ENCODE measurements at regions not wholly inside any gene's neighbourhood (a gene's known extent, or its start where the extent isn't known, plus 50 kb on each side); places are given as distances from the start of the nearest gene placed in this dataset.

DNA sequence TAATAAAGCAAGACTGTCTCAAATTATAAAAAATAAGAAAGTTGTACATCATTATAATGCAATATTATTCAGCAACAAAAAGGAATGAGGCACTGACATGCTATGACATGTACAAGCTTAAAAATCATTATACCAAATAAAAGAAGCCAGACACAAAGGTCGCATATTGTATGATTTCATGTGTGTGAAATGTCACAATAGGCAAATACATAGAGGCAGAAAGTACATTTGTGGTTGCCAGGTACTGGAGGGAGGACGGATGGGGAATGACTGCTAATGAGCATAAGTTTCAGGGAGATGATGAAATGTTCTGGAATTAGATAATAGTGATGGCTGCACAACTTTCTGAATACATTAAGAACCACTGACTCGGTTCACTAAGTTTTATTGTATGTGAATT, 73.6 kb upstream of the NBPF3 start:
- Histone ChIP-seq H3K4me3 (ENCODE audit: low read depth, low read length) (no peak overlapping the region), H3K27ac (ENCODE audit: low read depth, low read length) (no peak overlapping the region), H3K27me3 (ENCODE audit: control insufficient read depth, insufficient read depth, low read length) (no peaks in the 10 kb centered on the region)

GRCh38 chr1:21365036-21365435, 74.8 kb upstream of the ECE1 start:
- H3K36me3 ChIP-seq (ENCODE audit: control insufficient read depth, insufficient read depth, low read length), result no peaks in the 10 kb centered on the region
- no peaks in the 10 kb centered on the region for H3K4me1 ChIP-seq (ENCODE audit: control insufficient read depth, insufficient read depth, low read length)
- H3K27ac ChIP-seq (ENCODE audit: low read depth, low read length), result no peak overlapping the region
- H3K4me3 ChIP-seq (ENCODE audit: low read depth, low read length), result no peak overlapping the region
- no peak overlapping the region for H3K9ac ChIP-seq (ENCODE audit: low read length)
- no peaks in the 10 kb centered on the region for H3K9me3 ChIP-seq (ENCODE audit: control insufficient read depth, insufficient read depth, low read depth, low read length)
- no peaks in the 10 kb centered on the region for H3K27me3 ChIP-seq (ENCODE audit: control insufficient read depth, insufficient read depth, low read length)

More for the DNA sequence above, 73.6 kb upstream of the NBPF3 start:
- no peaks in the 10 kb centered on the region for H3K4me1 ChIP-seq (ENCODE audit: control insufficient read depth, insufficient read depth, low read length)
- H3K9ac ChIP-seq (ENCODE audit: low read length), result no peak overlapping the region
- no peaks in the 10 kb centered on the region for H3K9me3 ChIP-seq (ENCODE audit: control insufficient read depth, insufficient read depth, low read depth, low read length)
- no peaks in the 10 kb centered on the region for H3K36me3 ChIP-seq (ENCODE audit: control insufficient read depth, insufficient read depth, low read length)

DNA sequence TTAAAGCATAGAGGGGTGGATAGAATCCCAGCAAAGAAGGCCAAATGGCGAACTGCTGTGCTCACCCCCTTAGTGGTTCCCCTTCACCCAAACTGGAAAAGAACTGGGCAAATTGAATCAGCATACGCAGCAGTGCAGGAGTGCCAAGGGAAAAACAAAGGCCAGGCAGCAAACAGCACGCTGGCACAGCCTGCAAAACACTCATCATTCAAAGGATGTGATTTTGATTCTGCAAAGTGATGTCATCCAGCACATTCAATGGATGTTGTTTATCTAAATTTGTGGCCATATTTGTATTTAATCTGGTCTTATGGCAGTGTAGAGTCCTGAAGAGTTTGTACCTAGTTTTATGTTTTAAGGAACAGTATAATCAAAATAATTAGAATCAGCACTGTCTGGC, 71.8 kb upstream of the ECE1 start:
- Histone ChIP-seq H3K9me3 (ENCODE audit: control insufficient read depth, insufficient read depth, low read depth, low read length) (no peaks in the 10 kb centered on the region), H3K36me3 (ENCODE audit: control insufficient read depth, insufficient read depth, low read length) (no peaks in the 10 kb centered on the region), H3K27ac (ENCODE audit: low read depth, low read length) (no peak overlapping the region), H3K27me3 (ENCODE audit: control insufficient read depth, insufficient read depth, low read length) (no peaks in the 10 kb centered on the region), H3K4me1 (ENCODE audit: control insufficient read depth, insufficient read depth, low read length) (no peaks in the 10 kb centered on the region), H3K9ac (ENCODE audit: low read length) (no peak overlapping the region), H3K4me3 (ENCODE audit: low read depth, low read length) (no peak overlapping the region)

GRCh38 chr1:21361506-21361905, 71.2 kb upstream of the ECE1 start:
- Histone ChIP-seq H3K27ac (ENCODE audit: low read depth, low read length) (no peak overlapping the region), H3K4me1 (ENCODE audit: control insufficient read depth, insufficient read depth, low read length) (no peaks in the 10 kb centered on the region), H3K4me3 (ENCODE audit: low read depth, low read length) (no peak overlapping the region), H3K9ac (ENCODE audit: low read length) (no peak overlapping the region), H3K9me3 (ENCODE audit: control insufficient read depth, insufficient read depth, low read depth, low read length) (no peaks in the 10 kb centered on the region), H3K27me3 (ENCODE audit: control insufficient read depth, insufficient read depth, low read length) (no peaks in the 10 kb centered on the region), H3K36me3 (ENCODE audit: control insufficient read depth, insufficient read depth, low read length) (no peaks in the 10 kb centered on the region)

GRCh38 chr1:21357161-21357560, 66.9 kb upstream of the ECE1 start:
- Histone ChIP-seq H3K9me3 (ENCODE audit: control insufficient read depth, insufficient read depth, low read depth, low read length) (no peaks in the 10 kb centered on the region), H3K27ac (ENCODE audit: low read depth, low read length) (no peak overlapping the region), H3K27me3 (ENCODE audit: control insufficient read depth, insufficient read depth, low read length) (no peaks in the 10 kb centered on the region), H3K4me1 (ENCODE audit: control insufficient read depth, insufficient read depth, low read length) (peaks cover 5% of the 10 kb centered on the region; the same call in 1 of the 2 replicates), H3K4me3 (ENCODE audit: low read depth, low read length) (no peak overlapping the region), H3K9ac (ENCODE audit: low read length) (no peak overlapping the region), H3K36me3 (ENCODE audit: control insufficient read depth, insufficient read depth, low read length) (no peaks in the 10 kb centered on the region)

- H3K27ac ChIP-seq (ENCODE audit: low read depth, low read length), result no peak overlapping the region
- H3K4me3 ChIP-seq (ENCODE audit: low read depth, low read length), result no peak overlapping the region
- no peaks in the 10 kb centered on the region for H3K9me3 ChIP-seq (ENCODE audit: control insufficient read depth, insufficient read depth, low read depth, low read length)
- H3K4me1 ChIP-seq (ENCODE audit: control insufficient read depth, insufficient read depth, low read length), result peaks cover 5% of the 10 kb centered on the region; the same call in 1 of the 2 replicates
- no peaks in the 10 kb centered on the region for H3K27me3 ChIP-seq (ENCODE audit: control insufficient read depth, insufficient read depth, low read length)
- no peaks in the 10 kb centered on the region for H3K36me3 ChIP-seq (ENCODE audit: control insufficient read depth, insufficient read depth, low read length)
- H3K9ac ChIP-seq (ENCODE audit: low read length), result no peak overlapping the region
These were observed 65.7 kb upstream of the ECE1 start for GRCh38 chr1:21355956-21356355.

- H3K27me3 ChIP-seq (ENCODE audit: control insufficient read depth, insufficient read depth, low read length), result no peaks in the 10 kb centered on the region
- no peak overlapping the region for H3K9ac ChIP-seq (ENCODE audit: low read length)
- H3K4me3 ChIP-seq (ENCODE audit: low read depth, low read length), result no peak overlapping the region
- no peak overlapping the region for H3K27ac ChIP-seq (ENCODE audit: low read depth, low read length)
- H3K4me1 ChIP-seq (ENCODE audit: control insufficient read depth, insufficient read depth, low read length), result peaks cover 15% of the 10 kb centered on the region; the same call in 1 of the 2 replicates
- H3K36me3 ChIP-seq (ENCODE audit: control insufficient read depth, insufficient read depth, low read length), result no peaks in the 10 kb centered on the region
- H3K9me3 ChIP-seq (ENCODE audit: control insufficient read depth, insufficient read depth, low read depth, low read length), result no peaks in the 10 kb centered on the region
These were observed 62.3 kb upstream of the ECE1 start for GRCh38 chr1:21352586-21352985.

DNA sequence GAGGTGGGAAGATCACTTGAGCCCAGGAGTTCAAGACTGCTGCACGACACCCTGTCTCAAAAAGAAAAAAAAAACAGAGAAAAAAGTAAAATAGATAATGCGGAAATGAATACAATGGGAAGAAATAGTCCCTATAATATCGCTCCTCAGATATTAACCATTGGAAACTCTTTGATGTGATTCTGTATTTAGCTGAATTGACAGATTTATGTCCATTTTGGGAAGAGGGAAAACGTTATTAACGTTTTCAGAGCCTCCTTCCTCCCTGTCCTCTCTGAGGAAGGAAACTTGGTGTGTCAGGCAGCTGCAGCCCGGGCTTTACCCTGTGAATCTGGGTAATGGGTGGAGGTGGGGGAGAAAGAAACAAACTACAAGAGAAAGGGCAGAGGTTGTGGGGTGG, 61.6 kb upstream of the ECE1 start:
- Histone ChIP-seq H3K4me3 (ENCODE audit: low read depth, low read length) (no peak overlapping the region), H3K4me1 (ENCODE audit: control insufficient read depth, insufficient read depth, low read length) (peaks cover 22% of the 10 kb centered on the region; the same call in 1 of the 2 replicates), H3K36me3 (ENCODE audit: control insufficient read depth, insufficient read depth, low read length) (no peaks in the 10 kb centered on the region), H3K27ac (ENCODE audit: low read depth, low read length) (no peak overlapping the region), H3K9ac (ENCODE audit: low read length) (no peak overlapping the region), H3K27me3 (ENCODE audit: control insufficient read depth, insufficient read depth, low read length) (no peaks in the 10 kb centered on the region), H3K9me3 (ENCODE audit: control insufficient read depth, insufficient read depth, low read depth, low read length) (no peaks in the 10 kb centered on the region)

GRCh38 chr1:21350202-21350885, 60.1 kb upstream of the ECE1 start:
- Histone ChIP-seq H3K27me3 (ENCODE audit: control insufficient read depth, insufficient read depth, low read length) (peaks cover 6% of the 10 kb centered on the region; the same call in 1 of the 2 replicates), H3K27ac (ENCODE audit: low read depth, low read length) (no peak overlapping the region), H3K4me3 (ENCODE audit: low read depth, low read length) (no peak overlapping the region), H3K9me3 (ENCODE audit: control insufficient read depth, insufficient read depth, low read depth, low read length) (no peaks in the 10 kb centered on the region), H3K9ac (ENCODE audit: low read length) (no peak overlapping the region), H3K36me3 (ENCODE audit: control insufficient read depth, insufficient read depth, low read length) (no peaks in the 10 kb centered on the region), H3K4me1 (ENCODE audit: control insufficient read depth, insufficient read depth, low read length) (peaks cover 32% of the 10 kb centered on the region)

GRCh38 chr1:21349693-21350092, 59.4 kb upstream of the ECE1 start:
- H3K36me3 ChIP-seq (ENCODE audit: control insufficient read depth, insufficient read depth, low read length), result no peaks in the 10 kb centered on the region
- H3K27me3 ChIP-seq (ENCODE audit: control insufficient read depth, insufficient read depth, low read length), result peaks cover 8% of the 10 kb centered on the region
- no peaks in the 10 kb centered on the region for H3K9me3 ChIP-seq (ENCODE audit: control insufficient read depth, insufficient read depth, low read depth, low read length)
- peaks cover 32% of the 10 kb centered on the region for H3K4me1 ChIP-seq (ENCODE audit: control insufficient read depth, insufficient read depth, low read length)
- no peak overlapping the region for H3K9ac ChIP-seq (ENCODE audit: low read length)
- H3K4me3 ChIP-seq (ENCODE audit: low read depth, low read length), result no peak overlapping the region
- no peak overlapping the region for H3K27ac ChIP-seq (ENCODE audit: low read depth, low read length)

DNA sequence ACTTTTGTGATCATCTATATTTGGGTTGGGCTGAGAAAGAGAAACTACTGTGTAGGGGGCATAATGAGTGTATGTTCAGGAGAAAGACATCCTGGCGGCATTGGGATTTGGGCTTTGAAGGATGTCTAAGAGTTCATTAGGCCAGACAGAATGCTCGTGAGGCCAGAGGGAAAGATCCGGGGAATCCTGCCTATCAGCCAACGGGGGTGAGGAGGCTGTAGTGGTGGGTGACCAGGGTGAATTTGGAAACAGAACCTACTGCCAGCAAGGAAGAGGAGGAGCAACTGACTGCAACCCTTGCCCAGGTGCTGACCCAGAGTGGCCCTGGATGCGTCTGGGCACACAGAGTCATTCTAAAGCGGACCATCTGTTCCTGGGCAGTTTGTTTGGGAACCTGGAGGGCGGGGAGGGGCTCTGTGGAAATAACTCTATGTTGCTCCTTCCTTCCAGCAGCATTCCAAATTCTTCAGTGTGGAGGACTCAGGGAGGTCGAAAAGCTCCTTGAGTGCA, 56.9 kb upstream of the ECE1 start:
- H3K9me3 ChIP-seq (ENCODE audit: control insufficient read depth, insufficient read depth, low read depth, low read length), result no peaks in the 10 kb centered on the region
- no peak overlapping the region for H3K27ac ChIP-seq (ENCODE audit: low read depth, low read length)
- H3K4me3 ChIP-seq (ENCODE audit: low read depth, low read length), result peak overlapping the region; percentile 97; the same call in 1 of the 2 replicates
- no peak overlapping the region for H3K9ac ChIP-seq (ENCODE audit: low read length)
- H3K4me1 ChIP-seq (ENCODE audit: control insufficient read depth, insufficient read depth, low read length), result peaks cover 41% of the 10 kb centered on the region
- H3K36me3 ChIP-seq (ENCODE audit: control insufficient read depth, insufficient read depth, low read length), result no peaks in the 10 kb centered on the region
- H3K27me3 ChIP-seq (ENCODE audit: control insufficient read depth, insufficient read depth, low read length), result peaks cover 26% of the 10 kb centered on the region

Measured in HUES6 (cell line).